ENCODE measurements at regions not wholly inside any gene's neighbourhood (a gene's known extent, or its start where the extent isn't known, plus 50 kb on each side); places are given as distances from the start of the nearest gene placed in this dataset.

DNA sequence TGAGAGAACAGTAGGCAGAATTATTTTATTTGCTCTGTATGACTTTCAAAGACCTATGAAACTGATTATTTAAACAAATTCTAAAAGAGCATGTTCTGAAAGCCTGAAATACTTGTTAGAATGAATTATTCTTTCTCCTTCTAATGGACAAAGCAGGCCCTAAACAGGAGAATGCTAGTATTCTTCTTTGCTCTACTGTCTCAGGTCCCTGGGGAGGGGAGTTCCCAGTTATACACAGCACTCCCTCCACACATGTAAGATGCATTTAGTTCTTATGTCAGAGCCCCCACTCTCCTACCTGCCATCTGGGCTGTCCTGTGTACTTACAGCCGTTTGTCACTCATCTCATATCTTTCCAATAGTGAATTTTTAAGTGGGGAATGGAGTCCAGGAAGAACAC lies 633.5 kb upstream of the ANKRD30A start:
- peaks cover 13 to 48% of the 10 kb centered on the region in 2 donors for H3K4me1 ChIP-seq
- no peak for DNase-seq (ENCODE audit: low spot score in 2 of 2)
- no peaks in the 10 kb centered on the region for H3K9me3 ChIP-seq
- H3K27me3 ChIP-seq: no peaks in the 10 kb centered on the region
- TF ChIP-seq, protein P1, sequence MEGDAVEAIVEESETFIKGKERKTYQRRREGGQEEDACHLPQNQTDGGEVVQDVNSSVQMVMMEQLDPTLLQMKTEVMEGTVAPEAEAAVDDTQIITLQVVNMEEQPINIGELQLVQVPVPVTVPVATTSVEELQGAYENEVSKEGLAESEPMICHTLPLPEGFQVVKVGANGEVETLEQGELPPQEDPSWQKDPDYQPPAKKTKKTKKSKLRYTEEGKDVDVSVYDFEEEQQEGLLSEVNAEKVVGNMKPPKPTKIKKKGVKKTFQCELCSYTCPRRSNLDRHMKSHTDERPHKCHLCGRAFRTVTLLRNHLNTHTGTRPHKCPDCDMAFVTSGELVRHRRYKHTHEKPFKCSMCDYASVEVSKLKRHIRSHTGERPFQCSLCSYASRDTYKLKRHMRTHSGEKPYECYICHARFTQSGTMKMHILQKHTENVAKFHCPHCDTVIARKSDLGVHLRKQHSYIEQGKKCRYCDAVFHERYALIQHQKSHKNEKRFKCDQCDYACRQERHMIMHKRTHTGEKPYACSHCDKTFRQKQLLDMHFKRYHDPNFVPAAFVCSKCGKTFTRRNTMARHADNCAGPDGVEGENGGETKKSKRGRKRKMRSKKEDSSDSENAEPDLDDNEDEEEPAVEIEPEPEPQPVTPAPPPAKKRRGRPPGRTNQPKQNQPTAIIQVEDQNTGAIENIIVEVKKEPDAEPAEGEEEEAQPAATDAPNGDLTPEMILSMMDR (IDR thresholded peaks at IDR 0.05): no peak
- peak overlapping the region; percentile 87 to 88 for H3K27ac ChIP-seq
- intact Hi-C loops (cut with DNase I): loop anchor here (5.0 kb wide), 1 partner anchor 850 kb away; the partner anchor contains the start of gene FZD8
- no peaks in the 10 kb centered on the region for H3K36me3 ChIP-seq
- no peak overlapping the region for H3K4me3 ChIP-seq

- no peak for DNase-seq (ENCODE audit: low spot score in 2 of 2)
- H3K27ac ChIP-seq: peak overlapping the region; percentile 87 to 88
- H3K27me3 ChIP-seq: no peaks in the 10 kb centered on the region
- TF ChIP-seq, protein P1 (IDR thresholded peaks at IDR 0.05): no peak
- intact Hi-C loops (cut with DNase I): loop anchor here (5.0 kb wide), 1 partner anchor 847 kb away; the partner anchor contains the start of gene FZD8
- H3K9me3 ChIP-seq: no peaks in the 10 kb centered on the region
- peaks cover 11 to 41% of the 10 kb centered on the region in 2 donors for H3K4me1 ChIP-seq
- H3K4me3 ChIP-seq: peak overlapping the region in 1 of 2 donors; percentile 26
- no peaks in the 10 kb centered on the region for H3K36me3 ChIP-seq
Measured at GRCh38 chr10:36489611-36490228, 635.7 kb upstream of the ANKRD30A start.

- Histone ChIP-seq H3K36me3 (no peaks in the 10 kb centered on the region), H3K9me3 (no peaks in the 10 kb centered on the region), H3K27me3 (no peaks in the 10 kb centered on the region), H3K27ac (peak overlapping the region; percentile 87 to 88), H3K4me3 (no peak overlapping the region), H3K4me1 (peaks cover 11 to 39% of the 10 kb centered on the region in 2 donors)
- no peak for DNase-seq (ENCODE audit: low spot score in 2 of 2)
- intact Hi-C loops (cut with DNase I): no loop called here
- TF ChIP-seq, protein P1 (IDR thresholded peaks at IDR 0.05): no peak
Measured at GRCh38 chr10:36489181-36489580, 636.2 kb upstream of the ANKRD30A start.

GRCh38 chr10:36488579-36488978 lies 636.8 kb upstream of the ANKRD30A start:
- H3K27me3 ChIP-seq: no peaks in the 10 kb centered on the region
- H3K27ac ChIP-seq: peak overlapping the region; percentile 87 to 88
- no peaks in the 10 kb centered on the region for H3K36me3 ChIP-seq
- DNase-seq (ENCODE audit: low spot score in 2 of 2): no peak
- H3K9me3 ChIP-seq: no peaks in the 10 kb centered on the region
- TF ChIP-seq, protein P1 (IDR thresholded peaks at IDR 0.05): no peak
- no peak overlapping the region for H3K4me3 ChIP-seq
- peaks cover 8 to 33% of the 10 kb centered on the region in 2 donors for H3K4me1 ChIP-seq
- intact Hi-C loops (cut with DNase I): no loop called here

- no peaks in the 10 kb centered on the region for H3K9me3 ChIP-seq
- H3K4me3 ChIP-seq: no peak overlapping the region
- H3K27ac ChIP-seq: no peak overlapping the region
- TF ChIP-seq, protein P1 (IDR thresholded peaks at IDR 0.05): no peak
- no peaks in the 10 kb centered on the region for H3K36me3 ChIP-seq
- no peak for DNase-seq (ENCODE audit: low spot score in 2 of 2)
- H3K27me3 ChIP-seq: no peaks in the 10 kb centered on the region
- intact Hi-C loops (cut with DNase I): no loop called here
- H3K4me1 ChIP-seq: no peaks in the 10 kb centered on the region
Measured at GRCh38 chr10:36479073-36479472, 646.3 kb upstream of the ANKRD30A start.

Data from ascending aorta (tissue), 2 donors.